HK-2 (cell line): ENCODE measurements at regions not wholly inside any gene's neighbourhood (a gene's known extent, or its start where the extent isn't known, plus 50 kb on each side); places are given as distances from the start of the nearest gene placed in this dataset.
"Not testable (repeated sequence)": the region's sequence is repeated elsewhere in the genome, so short reads cannot be mapped to it uniquely, and the experiment has no call there.

Experiments used
- DNase-seq: peaks from one replicate; pipeline ENCODE4 v3.0.0-alpha.2; 2018; ENCODE audit not compliant: unreplicated experiment

GRCh38 chr13:44750630-44751029 is 174.5 kb upstream of the TSC22D1 start:
- DNase-seq: no peak

DNA sequence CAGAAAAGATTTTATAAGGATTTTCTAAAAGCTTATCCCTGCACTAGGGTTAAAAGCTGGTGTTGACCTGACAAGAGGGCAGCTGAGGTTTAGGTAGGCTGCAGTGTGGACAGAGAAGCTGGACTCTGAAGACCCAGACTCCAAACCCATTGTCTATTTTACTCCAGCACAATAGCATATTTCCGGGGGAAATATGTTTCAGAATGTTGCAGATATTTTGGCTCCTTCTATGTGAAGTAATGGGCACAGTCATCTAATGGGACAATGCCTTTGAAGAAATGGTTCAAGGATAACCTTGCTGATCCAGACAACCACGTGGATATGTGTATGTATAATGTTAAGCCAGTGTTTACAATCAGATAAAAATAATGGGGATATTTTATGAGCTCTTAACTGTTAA is 173.8 kb upstream of the TSC22D1 start:
- no peak for DNase-seq

DNA sequence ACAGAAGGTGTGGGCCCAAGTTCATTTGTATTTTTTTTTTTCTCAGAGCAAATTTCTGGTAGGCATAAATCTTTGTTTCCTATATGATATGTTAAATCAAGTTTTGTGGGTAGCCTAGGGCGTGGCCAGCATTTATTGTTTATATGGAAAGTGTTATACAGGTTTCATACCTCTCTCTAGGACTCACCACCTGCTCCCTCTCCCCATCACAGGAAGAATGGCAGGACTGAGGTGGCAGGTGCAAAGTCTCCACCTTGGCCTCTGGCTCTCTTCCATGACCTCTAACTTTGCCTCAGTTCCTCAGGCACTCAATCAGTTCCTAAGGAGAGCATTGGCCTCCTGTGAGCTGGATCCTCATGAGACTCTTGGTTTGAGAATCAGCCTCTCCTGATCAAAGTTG is 172.3 kb upstream of the TSC22D1 start:
- DNase-seq: no peak

DNA sequence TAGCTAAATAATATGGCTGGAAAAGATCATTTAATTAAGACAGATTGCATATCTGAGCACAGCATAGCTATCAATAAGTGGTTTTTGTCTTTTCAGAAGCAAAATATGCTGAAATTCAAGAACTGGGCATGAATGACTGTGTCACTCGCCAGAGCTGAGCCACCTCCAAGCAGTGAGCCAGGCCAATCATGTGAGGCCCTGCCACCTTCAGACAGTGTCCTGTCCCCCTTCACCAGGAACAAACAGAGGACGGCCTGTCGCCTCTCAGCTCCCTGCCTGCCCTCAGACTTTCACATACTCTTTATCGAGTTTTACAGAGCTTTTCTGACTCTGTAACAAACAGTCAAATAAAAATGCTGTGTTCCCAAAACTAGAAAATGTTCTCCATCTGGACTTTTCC is 171.0 kb upstream of the TSC22D1 start:
- no peak for DNase-seq

- DNase-seq: no peak
Measured at GRCh38 chr13:44746690-44747089, 170.6 kb upstream of the TSC22D1 start.

DNA sequence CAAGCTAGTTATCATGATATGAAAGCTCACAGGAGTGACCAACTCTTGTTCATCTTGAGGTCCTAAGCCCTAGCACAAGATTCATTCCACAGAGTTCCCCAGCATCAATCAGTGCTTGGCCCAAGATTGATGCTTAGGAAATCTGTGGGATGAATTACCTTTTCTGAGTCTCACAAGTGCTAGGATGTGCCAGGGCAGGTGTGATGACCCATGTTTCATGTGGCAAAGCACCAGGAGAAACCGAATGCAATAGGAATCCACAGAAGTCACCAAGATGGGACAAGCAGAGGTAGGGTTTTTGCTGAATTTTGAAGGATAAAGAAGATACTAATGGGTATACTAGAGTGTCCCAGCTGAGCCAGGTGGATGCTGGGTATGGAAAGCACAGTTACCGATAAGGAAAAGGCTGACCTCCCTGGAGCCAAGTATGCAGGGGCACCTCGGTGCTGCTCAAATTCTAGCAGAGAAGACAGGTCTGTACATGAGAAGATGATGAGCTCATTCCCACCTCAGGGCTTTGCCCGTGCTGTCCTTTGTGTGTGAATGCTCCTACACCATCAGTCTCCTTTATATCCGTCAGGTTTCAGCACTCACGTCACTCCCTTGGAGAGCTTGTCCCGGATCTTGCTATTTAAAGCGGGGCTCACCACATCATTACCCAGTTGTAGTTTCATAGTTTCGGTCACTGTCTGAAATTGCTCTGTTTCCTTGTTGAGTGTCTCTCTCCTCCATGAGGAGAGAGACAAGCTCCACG is 168.9 kb upstream of the TSC22D1 start:
- no peak for DNase-seq

- no peak for DNase-seq
Measured at GRCh38 chr13:44739539-44739938, 163.4 kb upstream of the TSC22D1 start.

- no peak for DNase-seq
Measured at GRCh38 chr13:44739120-44739519, 163.0 kb upstream of the TSC22D1 start.

DNA sequence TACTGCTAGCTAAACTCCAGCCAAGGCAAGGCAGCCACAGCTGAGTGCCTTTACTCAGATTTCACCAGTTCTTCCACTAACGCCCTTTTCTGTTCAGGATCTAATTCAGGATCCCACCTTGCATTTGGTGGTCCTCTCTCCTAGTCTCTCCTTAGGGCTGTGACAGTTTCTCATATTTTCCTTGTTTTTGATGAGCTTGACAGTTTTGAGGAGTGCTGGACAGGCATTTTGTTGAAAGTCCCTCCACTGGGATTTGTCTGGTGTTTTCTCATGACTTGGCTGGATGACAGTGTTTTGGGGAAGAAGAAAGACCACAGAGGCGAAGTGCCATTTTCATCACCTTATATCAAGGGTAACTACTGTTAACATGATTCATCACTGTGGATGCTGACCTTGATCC is 162.3 kb upstream of the TSC22D1 start:
- no peak for DNase-seq

DNA sequence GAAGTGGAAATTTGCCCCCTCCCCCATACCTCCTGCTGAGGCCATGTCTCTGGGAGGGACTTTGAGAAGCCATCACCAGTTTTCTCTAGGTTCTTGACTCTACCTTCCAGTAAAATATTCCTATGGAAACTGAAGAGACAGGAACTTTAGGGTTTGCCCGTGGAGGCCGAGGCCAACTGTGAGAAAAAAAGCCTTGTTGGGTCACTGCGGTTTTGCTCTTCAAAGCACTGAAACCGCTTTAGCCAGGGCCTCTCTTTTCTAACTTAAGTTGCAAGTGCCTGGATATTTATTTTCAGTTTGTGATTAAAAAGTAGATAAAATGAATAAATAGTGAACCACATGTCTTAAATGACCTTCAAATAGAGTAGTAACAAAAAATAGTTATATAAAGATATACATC is 159.7 kb upstream of the TSC22D1 start:
- DNase-seq: no peak

- no peak for DNase-seq
Measured at GRCh38 chr13:44734201-44734707, 158.1 kb upstream of the TSC22D1 start.

GRCh38 chr13:44732503-44733098 is 156.5 kb upstream of the TSC22D1 start:
- no peak for DNase-seq

DNA sequence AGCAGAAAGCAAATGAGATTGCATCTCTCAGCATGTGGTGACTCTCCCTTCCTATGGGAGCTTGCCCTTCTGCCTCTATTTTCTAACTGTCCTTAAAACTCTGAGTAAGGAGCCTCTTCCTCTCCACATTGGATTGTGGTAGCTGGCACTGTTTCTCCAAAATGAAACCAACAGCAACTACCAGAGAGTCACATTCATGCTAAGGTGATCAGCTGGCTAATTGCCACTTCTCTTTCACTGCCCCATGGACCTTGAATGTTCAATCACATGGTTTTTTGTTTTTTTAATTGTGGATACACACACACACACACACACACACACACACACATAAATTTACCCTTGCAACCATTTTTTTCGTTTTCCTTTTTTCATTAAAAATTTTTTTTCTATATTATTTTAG is 154.7 kb upstream of the TSC22D1 start:
- no peak for DNase-seq

- no peak for DNase-seq
Measured at GRCh38 chr13:44730099-44730498, 154.0 kb upstream of the TSC22D1 start.

DNA sequence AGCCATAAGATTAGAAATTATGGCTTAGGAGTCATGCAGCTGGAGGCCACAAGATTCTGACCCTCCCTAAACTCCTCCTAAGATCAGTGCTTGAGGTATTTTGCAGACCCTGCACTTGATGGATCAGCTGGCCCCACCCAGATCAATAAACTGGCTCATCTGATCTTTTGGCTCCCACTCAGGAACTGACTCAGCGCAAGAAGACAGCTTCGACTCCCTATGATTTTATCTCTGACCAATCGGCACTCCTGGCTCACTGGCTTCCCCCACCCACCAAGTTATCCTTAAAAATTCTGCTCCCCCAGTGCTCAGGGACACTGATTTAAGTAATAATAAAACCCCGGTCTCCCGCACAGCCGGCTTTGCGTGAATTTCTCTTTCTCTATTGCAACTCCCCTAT is 151.5 kb upstream of the TSC22D1 start:
- not testable (repeated sequence) for DNase-seq

GRCh38 chr13:44726778-44727177 is 150.6 kb upstream of the TSC22D1 start:
- DNase-seq: no peak

GRCh38 chr13:44726214-44726613 is 150.1 kb upstream of the TSC22D1 start:
- no peak for DNase-seq

DNA sequence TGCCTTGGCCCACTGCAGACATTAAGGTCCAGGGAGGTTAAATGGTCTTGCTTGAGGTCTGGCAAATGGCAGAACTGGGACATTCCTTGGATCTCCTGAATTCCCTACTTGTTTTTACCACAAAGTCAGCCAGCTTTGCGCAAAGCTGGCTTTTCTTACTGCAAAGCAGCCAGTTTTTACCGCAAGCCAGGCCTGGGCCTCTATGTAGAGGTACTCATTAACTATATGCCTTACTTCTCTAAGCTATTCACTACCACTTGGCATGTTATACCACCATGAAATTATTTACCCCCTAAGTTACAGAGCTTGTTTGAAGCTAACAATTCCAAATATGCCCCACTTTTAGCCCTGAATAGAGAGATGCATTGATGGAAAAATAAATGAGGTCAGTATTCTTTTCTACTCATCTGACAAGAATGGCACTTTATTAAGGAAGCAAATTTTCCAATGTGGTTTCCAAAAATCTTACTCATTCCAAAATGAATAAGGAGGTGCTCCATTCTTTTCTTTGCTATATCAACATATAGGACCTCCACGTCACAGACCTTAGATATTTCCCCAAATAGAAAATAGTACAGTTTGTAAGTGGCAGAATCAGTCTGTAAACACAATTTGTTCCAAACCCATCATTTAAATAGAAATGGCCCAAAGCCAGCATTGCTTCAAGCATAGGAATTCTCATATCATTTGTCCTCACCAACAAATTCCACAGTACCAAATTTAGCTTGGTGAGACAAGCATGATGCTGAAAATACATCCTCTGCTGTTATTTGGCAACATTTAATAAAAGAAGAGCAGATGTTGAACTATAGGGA is 143.9 kb upstream of the TSC22D1 start:
- DNase-seq: peak; percentile 74

DNA sequence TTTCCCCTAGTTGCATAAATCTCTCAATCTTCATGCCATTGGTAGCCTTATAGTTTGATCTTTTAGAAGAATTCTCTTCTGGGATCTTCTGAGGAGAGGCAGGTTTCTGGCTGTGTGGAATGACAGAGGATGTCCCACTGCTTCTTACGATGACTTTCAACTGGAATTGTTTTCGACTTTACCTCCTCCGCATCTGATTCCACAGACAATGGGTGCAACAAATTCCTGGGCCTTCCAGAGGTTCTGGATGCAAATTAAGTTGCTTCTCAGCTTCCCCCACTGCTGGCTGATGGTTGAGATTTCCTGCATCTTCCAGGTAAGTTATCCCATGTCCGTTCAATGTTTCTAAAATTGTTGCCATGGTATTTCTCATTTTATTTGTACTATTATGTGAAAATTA is 142.3 kb upstream of the TSC22D1 start:
- no peak for DNase-seq

DNA sequence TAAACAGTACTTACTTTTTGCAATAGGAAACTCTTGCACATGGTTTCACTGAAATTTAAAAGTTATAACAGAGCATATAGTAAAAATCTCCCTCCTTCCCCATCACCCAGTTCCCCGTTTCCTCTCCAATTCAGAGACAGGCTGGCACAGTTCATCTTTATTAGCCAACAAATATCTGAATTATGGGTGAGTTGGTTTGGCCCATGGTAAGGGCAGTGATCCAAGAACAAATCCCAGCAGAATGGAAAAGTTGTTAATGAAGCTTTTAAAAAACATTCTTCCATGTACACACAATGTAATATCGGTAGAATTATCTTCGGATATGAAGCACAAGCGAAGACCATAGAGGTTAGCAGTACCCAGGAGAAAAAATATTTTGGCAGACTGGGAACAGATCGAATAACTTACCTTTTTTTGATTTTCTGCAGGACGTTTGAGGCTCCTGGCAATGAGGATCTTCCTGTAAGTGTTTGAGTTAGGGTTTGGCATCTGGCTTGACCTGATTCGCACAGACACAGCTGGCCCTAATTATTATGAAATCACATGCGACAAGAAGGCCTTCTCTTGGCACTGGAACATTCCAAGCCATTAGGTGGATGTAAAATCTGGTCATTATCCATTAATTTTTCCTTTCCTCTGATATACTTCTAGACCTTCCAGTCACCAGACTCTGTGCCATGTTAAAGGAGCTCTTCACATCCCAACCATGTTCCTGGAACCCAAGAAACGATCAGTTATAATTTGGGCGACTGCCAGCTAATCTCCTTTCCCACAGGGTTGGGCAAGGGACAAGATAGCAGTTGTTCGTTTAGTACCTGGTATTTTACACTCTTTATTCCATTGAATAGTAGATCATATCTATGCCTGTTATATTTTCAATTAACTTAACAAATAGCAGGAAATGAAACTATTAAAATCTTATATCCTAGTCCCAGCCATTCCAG is 139.4 kb upstream of the TSC22D1 start:
- DNase-seq: no peak

- DNase-seq: peak; percentile 76
Measured at GRCh38 chr13:44713788-44714469, 137.8 kb upstream of the TSC22D1 start.
